Mesenchymal stem cell (in vitro differentiated cells and primary cell): ENCODE measurements at regions not wholly inside any gene's neighbourhood (a gene's known extent, or its start where the extent isn't known, plus 50 kb on each side); places are given as distances from the start of the nearest gene placed in this dataset.
A peak's percentile ranks its signal among the peaks of the same experiment; 100 is the strongest.

Experiments used
- DNase-seq: peaks from one replicate; pipeline ENCODE4 v3.0.0-alpha.2; 2013
- H2AFZ ChIP-seq: one replicate; pipeline ENCODE4 v1.6.1; 2013; ENCODE audit warnings: low read depth, mild to moderate bottlenecking, control low read depth, inconsistent platforms, low read length, moderate library complexity
- H2AK5ac ChIP-seq: 2 replicates; pipeline ENCODE4 v1.6.1; 2013; ENCODE audit warnings: low read length, moderate library complexity, mild to moderate bottlenecking, inconsistent platforms; ENCODE audit not compliant: severe bottlenecking
- H2BK120ac ChIP-seq: one replicate; pipeline ENCODE4 v1.6.1; 2013; ENCODE audit warnings: low read depth, mild to moderate bottlenecking, inconsistent platforms, low read length, moderate library complexity
- H2BK12ac ChIP-seq, 2 experiments: one replicate each; pipeline ENCODE4 v1.6.1; 2013; ENCODE audit warnings: inconsistent platforms in 2 of 2, low read length in 2 of 2, mild to moderate bottlenecking in 2 of 2, moderate library complexity in 2 of 2, control low read depth in 1 of 2
- H2BK15ac ChIP-seq: one replicate; pipeline ENCODE4 v1.6.1; 2013; ENCODE audit warnings: mild to moderate bottlenecking, low read depth, inconsistent platforms; ENCODE audit not compliant: poor library complexity, severe bottlenecking
- H2BK5ac ChIP-seq: 2 replicates; pipeline ENCODE4 v1.6.1; 2013; ENCODE audit warnings: low read depth, mild to moderate bottlenecking, low read length, control low read depth, inconsistent platforms; ENCODE audit not compliant: poor library complexity, severe bottlenecking
- H3K14ac ChIP-seq, 2 experiments: one replicate each; pipeline ENCODE4 v1.6.1; 2013; ENCODE audit warnings: inconsistent platforms in 2 of 2, low read length in 2 of 2, control low read depth in 1 of 2, mild to moderate bottlenecking in 1 of 2, moderate library complexity in 1 of 2
- H3K18ac ChIP-seq, 2 experiments: one replicate each; pipeline ENCODE4 v1.6.1; 2013; ENCODE audit warnings: inconsistent platforms in 2 of 2, low read length in 2 of 2, control low read depth in 1 of 2, low read depth in 1 of 2, mild to moderate bottlenecking in 1 of 2
- H3K23ac ChIP-seq, 2 experiments: one replicate each; pipeline ENCODE4 v1.6.1; 2013; ENCODE audit warnings: inconsistent platforms in 2 of 2, low read length in 2 of 2, mild to moderate bottlenecking in 2 of 2, moderate library complexity in 2 of 2, control low read depth in 1 of 2
- H3K27ac ChIP-seq: 2 replicates; pipeline ENCODE4 v1.5.1; 2013; ENCODE audit warnings: mild to moderate bottlenecking, moderate library complexity, low read length, control low read depth, inconsistent platforms; ENCODE audit not compliant: poor library complexity, severe bottlenecking
- H3K27me3 ChIP-seq, 2 experiments: 2 replicates each; pipeline versions ENCODE4 v1.6.1 to v1.7.0; 2013; ENCODE audit warnings: low read length in 2 of 2, mild to moderate bottlenecking in 2 of 2, moderate library complexity in 2 of 2, control low read depth in 1 of 2, inconsistent platforms in 1 of 2; ENCODE audit not compliant: control insufficient read depth in 1 of 2, insufficient read depth in 1 of 2
- H3K36me3 ChIP-seq, 2 experiments: 2 replicates each; pipeline versions ENCODE4 v1.6.1 to v1.7.0; 2013; ENCODE audit warnings: low read length in 2 of 2, control low read depth in 1 of 2, inconsistent platforms in 1 of 2, low read depth in 1 of 2, mild to moderate bottlenecking in 1 of 2; ENCODE audit not compliant: insufficient read depth in 2 of 2, control insufficient read depth in 1 of 2
- H3K4ac ChIP-seq, 2 experiments: one replicate each; pipeline ENCODE4 v1.6.1; 2013; ENCODE audit warnings: inconsistent platforms in 2 of 2, low read length in 2 of 2, mild to moderate bottlenecking in 2 of 2, moderate library complexity in 2 of 2, control low read depth in 1 of 2, low read depth in 1 of 2
- H3K4me1 ChIP-seq: 2 replicates; pipeline ENCODE4 v1.6.1; 2013; ENCODE audit warnings: low read depth, low read length, control low read depth; ENCODE audit not compliant: control insufficient read depth, insufficient read depth
- H3K4me2 ChIP-seq: 2 replicates; pipeline ENCODE4 v1.6.1; 2013; ENCODE audit warnings: low read length, mild to moderate bottlenecking, inconsistent platforms; ENCODE audit not compliant: poor library complexity, severe bottlenecking
- H3K4me3 ChIP-seq, 2 experiments: 2 replicates each; pipeline versions ENCODE4 v1.5.1 to v1.7.0; 2013; ENCODE audit warnings: low read length in 2 of 2, mild to moderate bottlenecking in 2 of 2, control low read depth in 1 of 2, low read depth in 1 of 2; ENCODE audit not compliant: insufficient read depth in 1 of 2
- H3K79me1 ChIP-seq: replicated peaks from 2 replicates; pipeline ENCODE4 v1.6.1; 2013; ENCODE audit warnings: mild to moderate bottlenecking, control low read depth, low read length, inconsistent platforms; ENCODE audit not compliant: poor library complexity, severe bottlenecking
- H3K9ac ChIP-seq: 2 replicates; pipeline ENCODE4 v1.7.0; 2013; ENCODE audit warnings: mild to moderate bottlenecking, low read length, moderate library complexity
- H3K9me3 ChIP-seq: 2 replicates; pipeline ENCODE4 v1.7.0; 2013; ENCODE audit warnings: mild to moderate bottlenecking, low read length; ENCODE audit not compliant: control insufficient read depth
- H4K8ac ChIP-seq: one replicate; pipeline ENCODE4 v1.6.1; 2013; ENCODE audit warnings: inconsistent platforms, mild to moderate bottlenecking, low read length, moderate library complexity
- H4K91ac ChIP-seq: one replicate; pipeline ENCODE4 v1.6.1; 2013; ENCODE audit warnings: mild to moderate bottlenecking, low read length, inconsistent platforms
- WGBS: methylation state at CpG from one replicate; pipeline ENCODE4 v1.1.7; 2013; ENCODE audit warnings: mixed read lengths; 5-methylcytosine and 5-hydroxymethylcytosine counted together

DNA sequence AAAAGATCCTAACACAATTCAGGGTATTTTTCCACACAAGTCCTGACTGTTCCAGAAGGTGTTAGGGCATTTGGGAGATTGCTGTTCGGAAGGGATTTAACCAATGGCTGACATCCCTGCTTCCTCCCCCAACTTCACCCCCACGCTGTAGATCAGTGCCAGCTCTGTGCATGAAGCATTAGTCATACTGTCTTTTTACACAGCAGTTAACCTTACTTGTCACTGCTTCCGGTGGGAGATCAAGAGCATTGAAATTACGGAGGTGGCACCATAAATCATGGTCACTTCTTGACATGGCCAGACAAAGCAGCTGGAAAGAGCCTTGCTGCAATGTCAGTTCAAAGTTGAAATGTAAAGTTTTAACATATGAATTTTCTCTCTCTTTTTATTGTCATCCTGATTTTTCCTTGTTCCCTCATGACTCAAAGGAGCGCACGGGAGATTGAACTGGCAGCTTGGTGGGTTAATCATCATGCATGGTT, 70.2 kb downstream of the HRH4 start:
- Histone ChIP-seq H3K4me1 (no peaks in the 10 kb centered on the region), H2BK15ac (no peak overlapping the region), H2BK5ac (no peak overlapping the region), H3K27ac (no peak overlapping the region), H3K23ac (no peak overlapping the region), H2AK5ac (no peak overlapping the region), H3K14ac (no peak overlapping the region), H2BK120ac (no peak overlapping the region), H2AFZ (no peak overlapping the region), H3K79me1 (no peaks in the 10 kb centered on the region), H4K91ac (no peak overlapping the region), H3K9ac (peak overlapping the region; percentile 10), H3K4me2 (no peak overlapping the region), H2BK12ac (no peak overlapping the region), H3K27me3 (peaks cover 0 to 11% of the 10 kb centered on the region in 2 experiments), H4K8ac (no peak overlapping the region), H3K4ac (no peak overlapping the region), H3K36me3 (no peaks in the 10 kb centered on the region), H3K18ac (no peak overlapping the region), H3K9me3 (no peaks in the 10 kb centered on the region), H3K4me3 (peak overlapping the region in 1 of 2 experiments; percentile 46)
- DNase-seq: peak; percentile 21
- 30% methylated on average over 6 of the region's 6 CpGs for WGBS

DNA sequence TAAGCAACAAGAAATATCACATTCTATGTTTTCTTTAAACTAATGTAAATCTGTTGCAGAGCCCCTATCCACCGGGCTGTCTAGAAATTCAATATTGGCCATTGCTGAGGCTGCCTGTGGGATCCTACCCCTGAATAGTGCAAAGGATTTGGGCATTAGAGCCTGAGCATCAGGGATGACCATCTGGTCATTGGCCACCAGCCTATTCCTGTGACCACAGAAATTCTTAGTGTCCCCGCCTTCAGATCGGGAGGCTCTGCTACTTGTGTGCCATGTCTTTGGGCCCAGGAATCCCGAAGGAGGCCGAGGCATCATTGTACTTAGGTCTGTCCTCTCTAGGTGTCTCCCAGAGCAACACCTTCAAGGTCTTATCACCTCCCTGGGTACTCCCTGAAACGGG, 73.8 kb downstream of the HRH4 start:
- Histone ChIP-seq H3K23ac (no peak overlapping the region), H4K91ac (no peak overlapping the region), H3K14ac (no peak overlapping the region), H2BK120ac (no peak overlapping the region), H3K79me1 (no peaks in the 10 kb centered on the region), H3K27ac (no peak overlapping the region), H3K18ac (no peak overlapping the region), H2BK12ac (no peak overlapping the region), H3K4ac (no peak overlapping the region), H3K4me2 (no peak overlapping the region), H2AK5ac (no peak overlapping the region), H2AFZ (no peak overlapping the region), H3K4me1 (peaks cover 1% of the 10 kb centered on the region), H4K8ac (no peak overlapping the region), H3K27me3 (peaks cover 0 to 34% of the 10 kb centered on the region in 2 experiments), H2BK5ac (no peak overlapping the region), H2BK15ac (no peak overlapping the region), H3K4me3 (peak overlapping the region in 1 of 2 experiments; percentile 67), H3K9me3 (no peaks in the 10 kb centered on the region), H3K36me3 (no peaks in the 10 kb centered on the region), H3K9ac (peak overlapping the region; percentile 70)
- WGBS: 94% methylated on average over 6 of the region's 6 CpGs
- DNase-seq: no peak

DNA sequence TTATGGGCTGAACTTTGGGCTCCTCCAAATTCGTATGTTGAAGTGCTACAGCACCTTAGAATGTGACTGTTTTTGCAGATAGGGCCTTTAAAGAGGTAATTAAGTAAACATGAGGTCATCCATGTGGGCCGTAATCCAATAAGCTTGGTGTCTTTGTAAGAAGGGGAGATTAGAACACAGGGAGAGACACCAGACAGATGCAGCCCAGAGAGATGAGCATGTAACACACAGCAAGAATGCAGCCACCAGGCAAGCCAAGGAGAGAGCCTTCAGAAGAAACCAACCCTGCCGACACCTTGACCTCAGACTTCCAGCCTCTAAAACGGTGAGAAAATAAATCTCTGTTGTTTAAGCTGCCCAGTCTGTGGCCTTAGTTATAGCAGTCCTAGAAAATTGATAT, 74.3 kb downstream of the HRH4 start:
- H2AFZ ChIP-seq: no peak overlapping the region
- WGBS: 68% methylated on average over 2 of the region's 4 CpGs
- DNase-seq: no peak
- no peaks in the 10 kb centered on the region for H3K9me3 ChIP-seq
- peak overlapping the region; percentile 70 for H3K9ac ChIP-seq
- peaks cover 0 to 34% of the 10 kb centered on the region in 2 experiments for H3K27me3 ChIP-seq
- H3K4me3 ChIP-seq: peak overlapping the region in 1 of 2 experiments; percentile 67
- H3K23ac ChIP-seq: no peak overlapping the region
- no peak overlapping the region for H2BK12ac ChIP-seq
- H2AK5ac ChIP-seq: no peak overlapping the region
- no peak overlapping the region for H2BK15ac ChIP-seq
- H2BK5ac ChIP-seq: no peak overlapping the region
- H3K4me1 ChIP-seq: peaks cover 1% of the 10 kb centered on the region
- no peak overlapping the region for H3K14ac ChIP-seq
- no peak overlapping the region for H3K4ac ChIP-seq
- H3K18ac ChIP-seq: no peak overlapping the region
- no peaks in the 10 kb centered on the region for H3K36me3 ChIP-seq
- no peak overlapping the region for H4K8ac ChIP-seq
- H2BK120ac ChIP-seq: no peak overlapping the region
- H3K79me1 ChIP-seq: no peaks in the 10 kb centered on the region
- no peak overlapping the region for H3K27ac ChIP-seq
- no peak overlapping the region for H3K4me2 ChIP-seq
- no peak overlapping the region for H4K91ac ChIP-seq

GRCh38 chr18:24535527-24536295, 75.3 kb downstream of the HRH4 start:
- H3K36me3 ChIP-seq: no peaks in the 10 kb centered on the region
- H3K23ac ChIP-seq: no peak overlapping the region
- no peak overlapping the region for H2BK15ac ChIP-seq
- H3K14ac ChIP-seq: no peak overlapping the region
- no peaks in the 10 kb centered on the region for H3K79me1 ChIP-seq
- no peak overlapping the region for H2BK5ac ChIP-seq
- 87% methylated on average over 2 of the region's 3 CpGs for WGBS
- peaks cover 1% of the 10 kb centered on the region for H3K4me1 ChIP-seq
- H3K4ac ChIP-seq: no peak overlapping the region
- H4K91ac ChIP-seq: no peak overlapping the region
- no peak overlapping the region for H2BK120ac ChIP-seq
- H3K4me3 ChIP-seq: peak overlapping the region in 1 of 2 experiments; percentile 67
- no peak overlapping the region for H3K27ac ChIP-seq
- H2AFZ ChIP-seq: no peak overlapping the region
- H3K18ac ChIP-seq: no peak overlapping the region
- H2AK5ac ChIP-seq: no peak overlapping the region
- H2BK12ac ChIP-seq: no peak overlapping the region
- no peak overlapping the region for H3K4me2 ChIP-seq
- H4K8ac ChIP-seq: no peak overlapping the region
- H3K9me3 ChIP-seq: no peaks in the 10 kb centered on the region
- peaks cover 0 to 36% of the 10 kb centered on the region in 2 experiments for H3K27me3 ChIP-seq
- DNase-seq: no peak
- peak overlapping the region; percentile 70 for H3K9ac ChIP-seq
